ENCODE measurements at regions not wholly inside any gene's neighbourhood (a gene's known extent, or its start where the extent isn't known, plus 50 kb on each side); places are given as distances from the start of the nearest gene placed in this dataset.

GRCh38 chr22:49352361-49353169, 475.1 kb downstream of the BRD1 start:
- no peak for TF ChIP-seq EP300 (IDR thresholded peaks at IDR 0.05)
- no peak for TF ChIP-seq POLR2A (IDR thresholded peaks at IDR 0.05)
